HL-60 (cell line): ENCODE measurements at regions not wholly inside any gene's neighbourhood (a gene's known extent, or its start where the extent isn't known, plus 50 kb on each side); places are given as distances from the start of the nearest gene placed in this dataset.
A peak's percentile ranks its signal among the peaks of the same experiment; 100 is the strongest.

Experiments
- DNase-seq, 2 experiments: peaks; one replicate each; pipeline ENCODE4 v3.0.0-alpha.2; 2010 to 2020; ENCODE audit warnings: low read depth in 1 of 2, low spot score in 1 of 2
- H3K27ac ChIP-seq: fragments of 250-450 bp; sonication (Bioruptor Pico); replicated peaks from 2 replicates; pipeline ENCODE4 v1.5.1; 2020; ENCODE audit warnings: mild to moderate bottlenecking, moderate library complexity
- H3K27me3 ChIP-seq: fragments of 250-450 bp; sonication (Bioruptor Pico); 2 replicates; pipeline ENCODE4 v1.5.1; 2021; ENCODE audit warnings: mild to moderate bottlenecking, moderate library complexity; ENCODE audit not compliant: insufficient read depth, poor library complexity, severe bottlenecking
- H3K4me3 ChIP-seq: replicated peaks from 2 replicates; pipeline ENCODE4 v1.5.1; 2011; ENCODE audit warnings: mild to moderate bottlenecking, control low read depth, low read length; ENCODE audit not compliant: insufficient read depth
- GABPA ChIP-seq: IDR thresholded peaks from 2 replicates; pipeline ENCODE4 v1.6.1; 2012; ENCODE audit warnings: low read depth
- POLR2AphosphoS5 ChIP-seq: IDR thresholded peaks from 2 replicates; pipeline ENCODE4 v1.6.1; 2012; ENCODE audit warnings: low read depth
- SPI1 ChIP-seq: IDR thresholded peaks from 2 replicates; pipeline ENCODE4 v1.6.1; 2012; ENCODE audit warnings: low read depth, mild to moderate bottlenecking, borderline replicate concordance
- TF ChIP-seq, protein P1 (sequence below): IDR thresholded peaks from one replicate; pipeline ENCODE4 v1.5.1; 2011; ENCODE audit warnings: low read length, control low read depth, inconsistent platforms; ENCODE audit not compliant: insufficient read depth
- TF ChIP-seq, protein P2 (sequence below): IDR thresholded peaks from 2 replicates; pipeline ENCODE4 v1.6.1; 2012; ENCODE audit warnings: low read depth; ENCODE audit not compliant: insufficient replicate concordance

DNA sequence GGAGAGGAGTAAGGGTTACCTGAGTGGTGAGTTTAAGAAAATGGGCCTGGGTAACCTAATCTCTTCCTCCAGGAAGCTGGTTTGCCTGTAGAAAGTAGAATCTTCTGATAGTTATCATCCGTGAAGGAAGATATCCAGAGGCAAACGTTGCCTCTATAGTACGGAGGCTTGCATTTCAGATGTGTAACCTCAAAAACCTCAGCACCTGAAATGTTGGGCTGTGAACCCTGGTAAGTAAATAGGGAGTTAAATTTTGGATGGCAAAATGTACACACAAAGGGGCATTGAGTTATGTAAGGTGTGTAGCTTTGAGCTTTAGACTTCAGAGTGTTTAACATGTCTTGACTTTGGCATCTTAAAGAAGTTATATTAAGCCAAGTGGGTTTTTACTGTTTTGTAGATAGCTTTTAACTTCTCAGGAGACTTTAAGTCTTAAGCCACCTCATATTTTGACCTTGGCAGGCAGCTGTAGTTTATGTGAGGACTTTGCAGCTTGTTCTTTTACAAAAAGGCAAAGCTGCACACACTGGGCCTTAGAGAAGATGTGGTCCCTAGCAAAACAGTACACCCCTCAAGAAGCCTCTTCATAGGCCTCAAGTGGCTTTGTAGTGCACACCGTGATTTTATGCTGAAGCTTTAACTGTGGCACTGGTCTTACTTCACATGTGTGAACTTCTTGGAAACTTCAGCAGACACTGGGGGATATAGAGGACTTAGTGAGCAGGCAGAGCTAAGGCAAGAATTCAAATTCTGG, 83.4 kb downstream of the SNRPE start:
- no peak overlapping the region for H3K27ac ChIP-seq
- H3K4me3 ChIP-seq, result no peak overlapping the region
- H3K27me3 ChIP-seq, result no peaks in the 10 kb centered on the region
- TF ChIP-seq, protein P1, sequence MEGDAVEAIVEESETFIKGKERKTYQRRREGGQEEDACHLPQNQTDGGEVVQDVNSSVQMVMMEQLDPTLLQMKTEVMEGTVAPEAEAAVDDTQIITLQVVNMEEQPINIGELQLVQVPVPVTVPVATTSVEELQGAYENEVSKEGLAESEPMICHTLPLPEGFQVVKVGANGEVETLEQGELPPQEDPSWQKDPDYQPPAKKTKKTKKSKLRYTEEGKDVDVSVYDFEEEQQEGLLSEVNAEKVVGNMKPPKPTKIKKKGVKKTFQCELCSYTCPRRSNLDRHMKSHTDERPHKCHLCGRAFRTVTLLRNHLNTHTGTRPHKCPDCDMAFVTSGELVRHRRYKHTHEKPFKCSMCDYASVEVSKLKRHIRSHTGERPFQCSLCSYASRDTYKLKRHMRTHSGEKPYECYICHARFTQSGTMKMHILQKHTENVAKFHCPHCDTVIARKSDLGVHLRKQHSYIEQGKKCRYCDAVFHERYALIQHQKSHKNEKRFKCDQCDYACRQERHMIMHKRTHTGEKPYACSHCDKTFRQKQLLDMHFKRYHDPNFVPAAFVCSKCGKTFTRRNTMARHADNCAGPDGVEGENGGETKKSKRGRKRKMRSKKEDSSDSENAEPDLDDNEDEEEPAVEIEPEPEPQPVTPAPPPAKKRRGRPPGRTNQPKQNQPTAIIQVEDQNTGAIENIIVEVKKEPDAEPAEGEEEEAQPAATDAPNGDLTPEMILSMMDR, result no peak
- DNase-seq, result no peak

DNA sequence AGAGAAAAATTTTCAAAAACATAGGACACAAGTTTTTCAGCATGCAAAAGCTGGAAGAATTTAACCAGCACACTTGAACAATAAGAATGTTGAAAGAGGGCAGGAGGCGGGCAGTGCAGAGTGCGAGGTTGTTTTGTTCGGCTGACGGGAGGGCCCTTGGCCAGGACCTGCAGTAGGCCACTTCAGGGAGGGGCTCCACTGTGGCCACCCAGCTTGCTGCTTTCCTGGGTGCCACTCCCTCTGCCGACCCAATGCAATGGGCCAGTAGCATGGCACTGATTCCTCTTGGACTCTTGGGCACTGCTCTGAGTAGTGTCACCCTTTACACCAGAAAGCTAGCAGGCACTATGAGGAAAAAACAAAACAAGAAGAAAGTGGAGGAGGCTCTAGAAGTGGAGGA, 92.9 kb downstream of the SNRPE start:
- TF ChIP-seq SPI1 (no peak), POLR2AphosphoS5 (no peak), GABPA (no peak)
- TF ChIP-seq, protein P2, sequence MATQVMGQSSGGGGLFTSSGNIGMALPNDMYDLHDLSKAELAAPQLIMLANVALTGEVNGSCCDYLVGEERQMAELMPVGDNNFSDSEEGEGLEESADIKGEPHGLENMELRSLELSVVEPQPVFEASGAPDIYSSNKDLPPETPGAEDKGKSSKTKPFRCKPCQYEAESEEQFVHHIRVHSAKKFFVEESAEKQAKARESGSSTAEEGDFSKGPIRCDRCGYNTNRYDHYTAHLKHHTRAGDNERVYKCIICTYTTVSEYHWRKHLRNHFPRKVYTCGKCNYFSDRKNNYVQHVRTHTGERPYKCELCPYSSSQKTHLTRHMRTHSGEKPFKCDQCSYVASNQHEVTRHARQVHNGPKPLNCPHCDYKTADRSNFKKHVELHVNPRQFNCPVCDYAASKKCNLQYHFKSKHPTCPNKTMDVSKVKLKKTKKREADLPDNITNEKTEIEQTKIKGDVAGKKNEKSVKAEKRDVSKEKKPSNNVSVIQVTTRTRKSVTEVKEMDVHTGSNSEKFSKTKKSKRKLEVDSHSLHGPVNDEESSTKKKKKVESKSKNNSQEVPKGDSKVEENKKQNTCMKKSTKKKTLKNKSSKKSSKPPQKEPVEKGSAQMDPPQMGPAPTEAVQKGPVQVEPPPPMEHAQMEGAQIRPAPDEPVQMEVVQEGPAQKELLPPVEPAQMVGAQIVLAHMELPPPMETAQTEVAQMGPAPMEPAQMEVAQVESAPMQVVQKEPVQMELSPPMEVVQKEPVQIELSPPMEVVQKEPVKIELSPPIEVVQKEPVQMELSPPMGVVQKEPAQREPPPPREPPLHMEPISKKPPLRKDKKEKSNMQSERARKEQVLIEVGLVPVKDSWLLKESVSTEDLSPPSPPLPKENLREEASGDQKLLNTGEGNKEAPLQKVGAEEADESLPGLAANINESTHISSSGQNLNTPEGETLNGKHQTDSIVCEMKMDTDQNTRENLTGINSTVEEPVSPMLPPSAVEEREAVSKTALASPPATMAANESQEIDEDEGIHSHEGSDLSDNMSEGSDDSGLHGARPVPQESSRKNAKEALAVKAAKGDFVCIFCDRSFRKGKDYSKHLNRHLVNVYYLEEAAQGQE, result no peak
- TF ChIP-seq, protein P1, result no peak
- no peaks in the 10 kb centered on the region for H3K27me3 ChIP-seq
- peak overlapping the region; percentile 68 for H3K27ac ChIP-seq
- H3K4me3 ChIP-seq, result no peak overlapping the region
- no peak for DNase-seq

- no peak overlapping the region for H3K4me3 ChIP-seq
- peak overlapping the region; percentile 68 for H3K27ac ChIP-seq
- no peaks in the 10 kb centered on the region for H3K27me3 ChIP-seq
- TF ChIP-seq, protein P2, result peak; percentile 44
- peak; percentile 47; the same call in 1 of the 2 replicates for TF ChIP-seq SPI1
- TF ChIP-seq GABPA, result no peak; the same call in 1 of the 2 replicates
- peak; percentile 98 for TF ChIP-seq POLR2AphosphoS5
- peak; percentile 91 to 98 for DNase-seq
These were observed 93.6 kb downstream of the SNRPE start for GRCh38 chr1:203954788-203955552.

DNA sequence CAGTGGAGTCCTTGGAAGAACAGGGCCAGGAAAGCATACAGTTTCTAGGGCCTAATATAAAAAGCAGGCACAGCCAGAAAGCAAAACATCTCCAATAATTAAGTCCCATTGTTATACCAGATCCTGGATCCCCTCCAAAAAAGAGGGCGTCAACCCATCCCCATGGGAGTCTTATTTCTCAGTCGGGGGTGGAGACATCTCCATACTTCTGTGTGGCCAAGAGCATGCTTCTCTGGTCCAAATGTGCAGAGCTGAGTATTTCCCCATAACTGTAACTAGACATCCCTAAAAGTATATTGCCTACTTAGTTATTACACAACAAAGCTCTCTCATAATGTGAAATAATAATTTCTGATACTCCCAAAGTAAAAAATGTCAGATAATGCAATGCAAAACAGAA, 104.2 kb upstream of the SOX13 start:
- DNase-seq, result no peak
- TF ChIP-seq SPI1 (no peak), GABPA (no peak), POLR2AphosphoS5 (no peak)
- TF ChIP-seq, protein P2, result no peak
- TF ChIP-seq, protein P1, result no peak
- no peak overlapping the region for H3K27ac ChIP-seq
- H3K27me3 ChIP-seq, result no peaks in the 10 kb centered on the region
- H3K4me3 ChIP-seq, result no peak overlapping the region
